Hematopoietic multipotent progenitor cell (in vitro differentiated cells): ENCODE measurements at regions not wholly inside any gene's neighbourhood (a gene's known extent, or its start where the extent isn't known, plus 50 kb on each side); places are given as distances from the start of the nearest gene placed in this dataset.

Experiments
- DNase-seq, 3 donors: peaks; one replicate each; pipeline ENCODE4 v3.0.0-alpha.2; 2011 to 2015; ENCODE audit warnings: low read depth in 2 of 3, low spot score in 2 of 3

DNA sequence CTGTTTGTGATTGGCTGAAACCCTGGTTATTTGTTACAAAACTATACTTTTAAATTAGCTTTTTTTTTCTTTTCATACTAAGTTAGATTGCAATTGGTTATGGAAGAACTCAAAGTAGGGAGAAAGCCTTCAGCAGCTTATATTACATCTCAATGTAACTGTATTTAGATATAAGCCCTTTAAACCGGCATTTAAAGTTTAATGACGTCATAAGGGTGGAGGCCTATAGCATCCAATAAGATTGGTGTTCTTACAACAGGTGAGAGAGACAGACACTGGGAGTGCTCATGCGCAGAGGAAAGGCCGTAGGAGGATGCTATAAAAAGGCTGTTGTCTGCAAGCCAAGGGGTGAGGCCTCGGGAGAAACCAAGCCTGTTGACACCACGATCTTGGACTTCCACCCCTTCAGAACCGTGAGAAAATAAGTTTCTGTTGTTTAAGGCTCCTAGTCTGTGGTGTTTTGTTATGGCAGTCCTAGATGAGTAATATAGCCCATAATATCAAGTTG, 1198.8 kb upstream of the SPRY2 start:
- DNase-seq, result no peak

- no peak for DNase-seq
Observed at GRCh38 chr13:81498969-81499368, 1158.0 kb upstream of the SPRY2 start.

- no peak for DNase-seq
Observed at GRCh38 chr13:81493144-81493543, 1152.2 kb upstream of the SPRY2 start.

- no peak for DNase-seq
Observed at GRCh38 chr13:81492449-81492848, 1151.5 kb upstream of the SPRY2 start.

GRCh38 chr13:81488021-81488420, 1147.1 kb upstream of the SPRY2 start:
- no peak for DNase-seq

- DNase-seq, result peak in 2 of 3 donors; percentile 0 to 1
Observed at GRCh38 chr13:81487151-81487550, 1146.2 kb upstream of the SPRY2 start.

GRCh38 chr13:81480634-81481033, 1139.7 kb upstream of the SPRY2 start:
- DNase-seq, result no peak

- DNase-seq, result no peak
Observed at GRCh38 chr13:81473366-81473899, 1132.5 kb upstream of the SPRY2 start.

DNA sequence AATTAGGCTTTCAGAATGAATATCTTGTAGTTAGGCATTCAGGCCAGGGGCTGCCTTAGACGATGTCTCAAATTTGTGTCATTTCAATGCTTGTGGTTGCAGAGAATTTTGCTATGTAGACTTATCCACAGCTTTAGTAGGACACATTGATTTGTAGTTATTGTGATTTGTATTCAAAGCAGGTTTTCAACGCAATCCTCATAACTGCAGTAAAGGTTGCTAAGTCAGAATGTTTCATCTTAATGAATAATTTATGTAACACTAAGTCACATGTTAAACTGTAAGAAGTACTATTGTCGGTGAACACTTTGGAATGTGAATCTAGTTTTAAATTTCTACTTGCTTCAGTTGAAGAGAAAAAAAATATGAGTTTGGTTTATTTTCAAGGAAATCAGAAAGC, 1117.2 kb upstream of the SPRY2 start:
- DNase-seq, result no peak

DNA sequence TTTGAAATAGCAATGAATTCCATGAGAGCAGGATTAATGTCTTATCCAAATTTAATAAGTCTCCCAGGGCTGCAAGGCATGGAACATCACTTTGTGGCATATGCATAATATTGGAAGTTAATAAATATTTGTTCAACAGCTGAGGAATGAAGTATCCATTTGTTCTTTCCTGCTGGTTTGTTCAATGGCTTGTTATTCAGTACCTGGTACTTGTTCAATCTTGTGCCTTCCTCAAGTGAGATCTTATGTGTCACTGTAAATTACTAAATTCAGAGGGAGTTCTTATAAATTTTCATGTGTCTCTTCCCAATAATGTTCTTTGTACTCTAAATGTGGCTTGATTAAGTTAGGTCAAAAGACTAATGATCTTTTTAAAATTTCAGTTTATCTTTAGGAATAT, 1105.5 kb upstream of the SPRY2 start:
- no peak for DNase-seq

DNA sequence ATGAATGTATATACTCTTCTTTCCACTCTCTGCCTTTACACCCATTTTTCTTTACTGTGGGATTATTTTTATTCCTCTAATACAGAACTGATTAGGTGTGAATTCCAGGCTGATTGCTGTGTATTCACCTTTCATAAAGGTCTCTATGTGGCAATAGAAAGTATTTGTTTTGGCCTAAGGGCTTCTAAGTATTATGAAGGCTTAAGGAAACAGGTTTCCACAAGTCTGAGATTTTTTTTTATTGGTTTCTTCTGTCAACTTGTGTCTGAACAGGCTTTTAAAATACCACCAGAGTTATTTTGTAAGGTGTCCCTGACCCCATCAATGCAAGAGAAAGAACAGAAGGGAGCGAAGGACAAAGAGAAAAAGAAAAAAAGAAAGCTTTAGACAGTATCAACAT, 1102.0 kb upstream of the SPRY2 start:
- DNase-seq, result no peak

GRCh38 chr13:81425286-81425685, 1084.4 kb upstream of the SPRY2 start:
- DNase-seq, result no peak

DNA sequence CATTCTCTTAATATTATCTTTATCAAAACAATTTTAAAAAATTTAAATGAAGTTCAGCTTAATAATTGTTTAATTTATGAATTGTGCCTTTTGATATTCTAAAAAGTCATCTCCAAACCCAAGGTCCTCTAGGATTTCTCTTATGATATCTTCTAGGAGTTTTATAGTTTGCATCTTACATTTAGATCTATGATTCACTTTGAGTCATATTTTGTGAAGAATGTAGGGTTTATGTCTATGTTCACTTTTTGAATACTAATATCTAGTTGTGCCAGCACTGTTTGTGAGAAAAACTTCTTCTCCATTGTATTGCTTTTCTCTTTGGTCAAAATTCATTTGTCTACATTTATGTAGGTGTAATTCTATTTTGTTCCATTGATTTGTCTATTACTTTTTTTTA, 1068.4 kb upstream of the SPRY2 start:
- DNase-seq, result no peak

GRCh38 chr13:81408647-81409046, 1067.7 kb upstream of the SPRY2 start:
- no peak for DNase-seq

DNA sequence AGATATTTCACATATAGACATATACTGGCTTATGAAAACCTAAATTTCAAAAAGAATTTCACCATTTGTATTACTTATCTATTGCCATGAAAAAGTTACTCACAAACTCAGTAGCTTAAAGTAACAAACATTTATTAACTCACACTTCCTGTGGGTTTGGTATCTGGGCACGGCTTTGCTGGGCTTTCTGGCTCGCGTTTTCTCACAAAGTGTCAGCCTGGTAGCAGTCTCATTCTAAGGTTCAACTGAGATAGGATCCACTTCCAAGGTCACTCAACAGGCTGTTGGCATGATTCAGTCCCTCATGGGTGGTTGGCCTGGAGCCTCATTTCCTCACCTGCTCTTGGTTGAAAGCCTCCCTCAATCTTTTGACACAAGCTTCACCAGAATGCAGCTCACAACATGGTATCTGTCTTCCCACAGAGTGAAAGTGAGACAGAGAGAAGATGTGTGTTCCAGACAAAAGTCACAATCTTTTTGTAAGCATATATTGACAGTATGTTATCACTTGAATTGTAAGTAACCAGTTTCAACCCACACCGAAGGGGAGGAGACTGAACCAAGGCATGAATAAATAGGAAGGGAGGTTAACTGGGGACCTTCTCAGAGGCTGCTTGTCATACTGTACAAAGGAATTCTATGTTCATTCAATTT, 1065.8 kb upstream of the SPRY2 start:
- no peak for DNase-seq

DNA sequence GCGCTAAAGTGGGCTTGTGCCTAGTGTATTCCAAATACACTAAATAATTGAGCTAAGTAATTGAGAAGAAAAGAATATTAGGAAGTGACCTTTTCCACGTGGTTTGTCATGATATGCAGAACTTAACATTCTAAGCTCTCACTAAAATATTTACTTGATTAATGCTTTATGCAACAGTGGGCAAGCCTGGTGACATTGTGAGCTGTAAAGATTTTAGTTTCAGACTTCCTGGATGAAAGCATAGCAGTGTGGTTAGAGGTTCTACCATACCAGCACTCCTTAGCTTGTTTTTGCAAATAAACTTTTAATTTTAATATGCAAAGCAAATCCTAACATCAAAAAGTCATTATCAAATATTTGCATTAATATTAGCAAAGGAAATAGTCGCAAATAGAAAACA, 1065.1 kb upstream of the SPRY2 start:
- DNase-seq, result no peak

DNA sequence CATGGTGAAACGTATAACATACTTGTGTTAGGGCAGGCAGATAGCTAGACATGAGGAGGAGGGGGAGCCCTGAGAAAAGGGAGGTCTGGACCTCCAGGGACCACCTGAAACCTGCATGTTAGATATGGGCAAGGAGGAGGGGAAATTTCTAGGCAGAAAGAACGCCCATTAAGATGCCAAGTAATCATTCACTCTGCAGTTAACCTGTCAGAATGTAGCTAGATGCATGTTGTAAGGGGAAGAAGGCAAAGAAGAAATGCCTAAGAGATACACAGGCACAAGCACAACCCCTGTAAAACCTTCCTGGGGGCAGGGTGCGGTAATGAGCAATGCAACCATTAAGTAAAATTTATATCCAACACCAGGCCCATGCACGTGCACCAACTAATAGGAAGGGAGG, 1055.3 kb upstream of the SPRY2 start:
- no peak for DNase-seq

GRCh38 chr13:81395368-81395767, 1054.4 kb upstream of the SPRY2 start:
- no peak for DNase-seq

DNA sequence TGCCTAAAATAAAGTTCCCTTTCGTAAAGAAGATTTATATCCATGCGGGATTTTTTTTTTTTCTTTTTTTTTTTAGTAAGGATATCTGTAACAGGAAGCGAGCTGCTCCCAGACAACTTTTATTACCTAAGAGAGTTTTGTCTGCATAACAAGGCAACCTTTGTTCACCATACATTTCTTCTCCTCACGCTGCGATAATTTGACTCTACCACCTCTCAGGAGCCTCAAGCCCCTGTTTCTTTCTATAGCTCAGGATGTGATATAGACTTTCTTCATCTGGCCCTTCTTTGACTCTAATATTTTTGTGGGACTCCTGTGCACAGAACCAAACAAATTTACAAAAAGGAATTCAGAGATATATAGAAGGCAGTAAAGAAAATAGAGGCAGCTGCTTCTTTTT, 1053.7 kb upstream of the SPRY2 start:
- DNase-seq, result no peak

- no peak for DNase-seq
Observed at GRCh38 chr13:81393721-81394120, 1052.8 kb upstream of the SPRY2 start.

DNA sequence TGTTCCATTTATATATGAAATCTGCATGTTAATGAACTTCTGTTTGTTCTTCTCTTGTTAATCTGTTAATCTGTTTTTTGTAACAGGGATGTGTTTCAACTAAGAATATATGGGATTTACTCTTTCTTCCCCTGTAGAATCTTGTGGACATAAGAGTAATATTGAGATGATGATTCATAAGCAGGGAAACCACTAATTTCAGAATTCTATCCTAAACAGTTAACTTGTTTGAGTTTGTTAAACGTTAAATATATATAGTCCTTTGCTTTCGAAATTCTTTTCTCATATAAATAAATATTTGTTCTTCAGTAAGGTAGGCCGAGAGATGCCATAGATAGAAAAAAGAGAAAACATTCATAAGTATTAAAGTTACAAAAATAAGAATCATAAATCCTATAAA, 1052.2 kb upstream of the SPRY2 start:
- DNase-seq, result no peak

DNA sequence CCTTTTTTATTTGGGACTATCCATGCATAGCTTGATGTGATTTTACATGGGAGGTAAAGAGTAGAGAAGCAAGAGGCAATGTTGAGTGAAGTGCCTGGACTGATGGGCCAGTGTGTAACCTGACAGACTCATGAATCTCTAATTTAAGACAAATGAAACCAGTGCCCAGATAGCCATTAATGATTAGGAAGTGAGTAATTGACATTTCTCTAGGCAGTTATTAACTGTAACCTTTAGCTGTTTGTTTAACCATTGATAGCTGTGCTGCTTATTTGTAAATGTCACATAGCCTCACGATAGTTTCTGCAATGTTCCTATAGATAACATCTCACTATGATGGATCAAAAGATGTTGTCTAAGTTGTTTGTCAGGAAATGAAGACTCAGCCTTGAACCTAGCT, 1047.5 kb upstream of the SPRY2 start:
- no peak for DNase-seq

DNA sequence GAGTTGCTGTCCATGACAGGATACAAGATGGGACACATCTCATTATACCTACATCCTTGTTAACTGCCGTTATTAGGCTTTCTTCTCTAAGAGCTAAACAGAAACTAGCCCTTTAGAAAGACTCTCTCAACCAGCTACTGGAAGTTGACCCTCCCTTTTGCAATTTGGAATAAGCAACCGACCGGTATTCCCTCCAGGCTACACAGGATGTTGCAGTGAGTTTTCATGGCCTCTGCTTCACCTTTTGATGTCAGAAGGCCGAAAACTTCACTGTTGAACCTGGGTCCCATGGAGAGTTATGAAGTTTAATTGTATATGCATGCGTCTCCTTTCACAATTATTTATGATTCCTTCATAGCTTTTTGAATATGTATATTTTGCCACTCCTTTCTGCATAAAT, 1042.5 kb upstream of the SPRY2 start:
- DNase-seq, result no peak
